ENCODE measurements at regions not wholly inside any gene's neighbourhood (a gene's known extent, or its start where the extent isn't known, plus 50 kb on each side); places are given as distances from the start of the nearest gene placed in this dataset.
"Not testable (repeated sequence)": the region's sequence is repeated elsewhere in the genome, so short reads cannot be mapped to it uniquely, and the experiment has no call there.

- no peak for DNase-seq
Observed at GRCh38 chr7:89934101-89934500, 220.2 kb upstream of the STEAP1 start.

DNA sequence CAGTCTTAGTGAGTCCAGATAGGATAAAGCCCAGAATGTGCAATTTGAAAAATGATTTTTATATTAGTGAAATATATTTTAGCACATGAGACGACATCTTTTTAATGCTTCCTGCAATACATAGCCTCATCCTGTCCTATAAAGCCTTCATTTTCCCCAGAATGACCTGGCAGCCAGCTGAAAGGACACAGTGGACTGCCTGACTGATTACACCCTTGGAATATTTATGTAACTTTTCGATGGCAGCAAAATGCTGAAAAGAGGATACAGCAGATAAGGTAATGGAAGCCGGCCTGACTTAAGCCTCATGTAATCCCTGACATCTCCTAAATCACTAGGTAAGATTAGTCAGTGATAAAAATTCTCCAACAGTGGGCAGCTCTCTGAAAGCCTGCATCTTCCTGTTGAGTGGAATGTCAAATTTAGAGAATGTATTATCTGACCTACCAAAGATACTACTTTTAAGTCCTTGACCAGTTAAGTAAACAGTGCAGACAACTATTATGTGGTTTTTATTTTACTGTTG, 210.7 kb upstream of the STEAP1 start:
- no peak for DNase-seq

DNA sequence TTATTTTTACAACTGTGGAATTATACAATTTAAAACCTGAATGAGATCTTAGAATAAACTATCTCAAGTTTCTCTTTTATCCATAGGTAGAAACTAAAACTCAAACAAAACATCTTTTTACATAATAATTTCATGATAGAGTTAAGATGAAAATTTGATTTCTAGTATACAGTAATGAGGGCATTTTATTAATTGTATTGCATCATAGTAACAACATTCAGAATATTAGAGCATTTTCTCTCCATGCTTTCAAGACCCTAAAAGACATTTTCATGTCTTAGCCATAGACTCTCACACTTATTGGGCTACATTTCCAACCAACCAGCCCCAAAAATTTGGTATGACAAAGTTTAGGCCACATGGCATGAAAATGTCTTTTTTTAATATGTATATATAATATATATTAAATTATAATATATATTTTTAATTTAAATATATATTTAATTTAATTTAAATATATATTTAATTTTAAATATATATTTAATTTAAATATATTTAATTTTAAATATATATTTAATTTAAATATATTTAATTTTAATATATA, 195.7 kb upstream of the STEAP1 start:
- no peak for DNase-seq

DNA sequence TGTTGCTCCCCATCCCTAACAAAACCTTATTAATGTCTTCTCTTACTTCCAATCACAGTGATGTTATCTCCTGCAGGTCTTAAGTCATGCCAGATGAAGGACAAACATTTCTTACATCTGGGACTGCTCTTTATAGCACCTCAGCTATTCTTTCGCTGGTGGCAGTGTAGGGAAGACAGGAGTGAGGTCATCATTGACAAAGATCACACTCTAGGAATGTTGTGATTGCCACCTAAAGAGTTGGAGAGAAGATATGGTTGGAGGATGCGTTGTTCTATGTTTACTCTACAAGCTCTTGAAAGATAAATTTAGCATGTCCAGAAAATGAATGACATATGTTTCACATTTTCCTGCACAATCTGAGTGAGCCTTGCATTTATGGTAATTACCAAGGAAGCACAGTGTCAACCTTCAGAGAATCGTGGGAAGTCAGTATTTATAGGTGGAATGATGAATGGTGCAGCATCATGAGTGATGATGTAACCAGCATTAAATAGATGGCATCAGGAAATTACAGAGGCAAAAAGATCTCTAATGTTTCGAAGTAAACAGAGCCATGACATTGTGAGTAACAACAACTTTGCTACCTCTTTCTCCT, 188.1 kb upstream of the STEAP1 start:
- DNase-seq: no peak

- no peak for DNase-seq
Observed at GRCh38 chr7:89975577-89975976, 178.7 kb upstream of the STEAP1 start.

DNA sequence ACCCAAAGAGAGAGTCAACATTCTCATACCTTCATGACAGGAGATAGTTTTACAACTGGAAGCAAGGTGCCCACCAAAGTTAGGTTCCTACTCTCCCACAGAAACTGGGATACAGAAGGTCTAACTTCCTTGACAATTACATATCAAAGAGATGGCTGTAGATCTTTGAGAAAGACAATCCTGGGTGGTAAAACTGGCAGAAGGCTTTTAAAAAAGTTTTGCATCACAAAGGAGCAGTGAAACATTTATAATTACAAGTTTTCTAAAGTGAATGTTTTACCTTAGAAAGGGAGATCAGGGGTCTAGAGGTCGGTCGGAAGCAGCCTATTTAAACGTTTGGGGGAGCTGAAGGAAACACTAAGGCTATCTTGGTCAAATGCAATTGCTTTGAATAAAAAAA, 166.6 kb upstream of the STEAP1 start:
- no peak for DNase-seq

DNA sequence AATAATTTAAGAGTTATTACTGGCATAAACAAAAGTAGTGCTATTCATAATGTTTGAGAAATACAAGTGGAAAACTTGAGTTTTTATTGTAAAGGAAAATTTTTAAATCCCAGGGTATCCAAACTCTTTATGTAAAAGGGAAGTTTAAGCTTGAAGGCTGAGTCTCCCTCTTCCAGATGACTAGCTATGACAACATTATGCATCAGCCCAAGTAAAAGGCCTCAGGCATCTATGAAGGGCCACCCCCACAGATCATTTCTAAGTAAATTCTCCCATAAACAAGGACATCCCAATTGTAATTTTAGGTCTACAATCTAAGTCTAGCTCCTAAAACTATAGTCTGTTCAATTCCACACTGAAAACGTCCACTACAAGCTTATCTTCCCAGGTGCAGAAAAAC, 166.2 kb upstream of the STEAP1 start:
- no peak for DNase-seq

DNA sequence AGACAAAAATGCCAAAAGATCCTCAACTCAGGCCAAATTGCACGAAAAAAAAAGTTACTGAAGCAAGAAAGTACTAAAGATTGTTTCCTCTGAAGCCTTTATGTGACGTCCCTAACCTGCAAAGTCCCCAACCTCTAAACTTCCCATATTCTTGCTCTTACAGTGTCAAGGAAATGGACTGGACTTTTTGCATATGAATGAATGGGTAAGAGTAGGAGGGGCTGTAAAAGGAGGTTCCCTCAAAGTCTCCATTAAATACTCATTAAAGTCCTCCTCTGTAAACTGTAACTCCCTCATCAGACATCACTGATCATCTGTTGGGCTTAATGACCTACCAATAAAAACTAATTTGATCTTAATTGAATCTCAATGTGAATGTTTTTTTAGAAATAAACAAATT, 164.8 kb upstream of the STEAP1 start:
- no peak for DNase-seq

DNA sequence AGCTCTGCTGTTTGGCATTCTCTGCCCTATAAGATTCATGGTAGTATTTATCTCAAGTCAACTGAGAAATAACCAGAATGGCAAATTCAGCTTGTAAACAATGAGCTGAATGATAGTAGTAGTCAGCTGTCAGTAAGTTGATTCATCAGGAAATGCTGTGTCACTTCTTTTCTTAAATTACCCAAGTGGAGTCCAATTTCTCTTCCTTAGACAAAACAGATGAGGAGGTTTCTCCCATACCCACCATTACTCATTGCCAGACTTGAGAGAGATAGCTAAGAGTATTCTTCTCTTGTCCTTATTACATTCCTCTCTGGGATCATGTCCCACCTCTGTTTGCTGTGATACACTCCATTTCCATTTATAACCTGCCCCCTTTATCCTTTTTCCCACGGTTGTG, 159.8 kb upstream of the STEAP1 start:
- no peak for DNase-seq

GRCh38 chr7:89998554-89998953, 155.7 kb upstream of the STEAP1 start:
- DNase-seq: no peak

GRCh38 chr7:90005836-90006235, 148.4 kb upstream of the STEAP1 start:
- DNase-seq: no peak

GRCh38 chr7:90007001-90007654, 147.1 kb upstream of the STEAP1 start:
- no peak for DNase-seq

GRCh38 chr7:90007831-90008230, 146.4 kb upstream of the STEAP1 start:
- no peak for DNase-seq

GRCh38 chr7:90022213-90022612, 132.1 kb upstream of the STEAP1 start:
- DNase-seq: no peak

DNA sequence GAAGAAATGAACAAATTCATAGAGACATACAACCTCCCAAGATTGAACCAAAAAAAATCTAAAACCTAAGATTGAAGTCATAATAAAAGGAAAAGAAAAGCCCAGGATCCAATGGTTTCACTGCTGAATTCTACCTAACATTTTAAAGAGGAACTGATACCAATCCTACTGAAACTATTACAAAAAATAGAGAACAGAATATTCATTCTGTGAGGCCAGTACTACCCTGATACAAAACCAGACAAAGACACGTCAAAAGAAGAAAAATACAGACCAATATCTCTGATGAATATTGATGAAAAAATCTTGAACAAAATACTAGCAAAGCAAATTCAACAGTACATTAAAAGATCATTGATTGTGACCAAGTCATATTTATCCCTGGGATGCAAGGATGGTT, 128.5 kb upstream of the STEAP1 start:
- DNase-seq: no peak

- no peak for DNase-seq
Observed at GRCh38 chr7:90033850-90034249, 120.4 kb upstream of the STEAP1 start.

DNA sequence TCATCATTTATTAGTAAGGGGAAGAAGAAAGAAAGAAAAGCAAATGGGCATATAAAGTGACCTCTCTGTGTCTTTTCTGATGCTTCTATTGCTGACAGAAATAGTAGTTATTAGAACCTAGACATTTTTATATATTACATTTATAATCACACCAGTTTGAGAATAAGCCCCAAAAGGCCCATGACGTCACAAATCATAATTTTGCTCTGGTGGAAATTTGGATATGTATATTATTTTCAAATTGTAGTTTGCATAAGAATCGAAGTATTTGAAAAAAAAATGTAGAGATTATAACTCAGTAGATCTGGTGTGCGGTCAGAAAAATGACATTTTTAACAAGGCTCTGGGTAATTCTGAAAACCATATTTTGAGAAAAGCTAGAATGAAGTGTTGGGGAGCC, 101.2 kb upstream of the STEAP1 start:
- DNase-seq: no peak

DNA sequence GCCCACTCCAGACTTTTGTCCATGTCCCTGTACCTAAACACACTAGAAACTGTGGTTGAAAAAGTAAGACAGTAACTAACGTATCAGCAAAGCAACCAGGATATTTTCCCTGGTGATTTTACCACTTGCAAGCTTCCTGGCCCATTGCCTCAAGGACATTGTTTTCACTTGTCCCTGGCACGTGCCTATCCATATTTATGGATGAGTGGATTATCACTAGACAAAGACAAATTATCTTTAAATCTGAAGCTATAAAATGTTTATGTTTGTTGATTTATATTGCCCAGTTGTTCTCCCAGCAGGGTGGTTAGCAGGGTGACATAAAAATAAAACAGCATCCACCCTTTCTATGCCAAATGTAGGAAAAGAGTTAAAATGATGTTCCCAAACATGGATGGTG, 93.2 kb upstream of the STEAP1 start:
- no peak for DNase-seq

DNA sequence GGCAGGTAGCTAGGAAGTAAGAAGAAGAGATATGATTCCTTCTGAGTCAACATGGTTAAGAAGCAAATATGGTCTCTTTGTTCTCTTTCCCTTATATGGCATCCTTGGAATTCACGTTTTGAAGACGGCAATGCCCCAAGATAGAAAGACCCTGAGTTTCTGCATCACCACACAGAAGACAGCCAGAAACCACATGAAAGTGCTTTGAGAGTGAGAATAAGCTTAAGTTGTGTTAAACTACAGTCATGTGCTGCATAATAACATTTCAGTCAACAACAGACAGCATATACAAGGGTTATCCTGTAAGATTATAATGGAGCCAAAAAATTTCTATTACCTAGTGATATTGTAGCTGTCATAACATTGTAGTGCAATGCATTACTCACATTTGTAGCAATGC, 89.9 kb upstream of the STEAP1 start:
- no peak for DNase-seq

GRCh38 chr7:90067171-90067570, 87.1 kb upstream of the STEAP1 start:
- DNase-seq: no peak

DNA sequence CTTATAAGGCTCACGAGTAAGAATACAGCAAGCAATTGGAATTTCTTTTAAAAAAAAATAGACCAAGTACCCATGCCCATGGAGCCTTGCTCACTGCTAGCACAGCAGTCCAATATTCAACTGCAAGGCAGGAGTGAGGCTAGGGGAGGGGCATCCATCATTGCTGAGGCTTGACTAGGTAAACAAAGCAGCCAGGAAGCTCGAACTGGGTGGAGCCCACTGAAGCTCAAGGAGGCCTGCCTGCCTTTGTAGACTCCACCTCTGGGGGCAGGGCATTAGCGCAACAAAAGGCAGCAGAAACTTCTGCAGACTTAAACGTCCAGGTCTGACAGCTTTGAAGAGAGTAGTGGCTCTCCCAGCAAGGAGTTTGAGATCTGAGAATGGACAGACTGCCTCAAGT, 84.0 kb upstream of the STEAP1 start:
- not testable (repeated sequence) for DNase-seq

DNA sequence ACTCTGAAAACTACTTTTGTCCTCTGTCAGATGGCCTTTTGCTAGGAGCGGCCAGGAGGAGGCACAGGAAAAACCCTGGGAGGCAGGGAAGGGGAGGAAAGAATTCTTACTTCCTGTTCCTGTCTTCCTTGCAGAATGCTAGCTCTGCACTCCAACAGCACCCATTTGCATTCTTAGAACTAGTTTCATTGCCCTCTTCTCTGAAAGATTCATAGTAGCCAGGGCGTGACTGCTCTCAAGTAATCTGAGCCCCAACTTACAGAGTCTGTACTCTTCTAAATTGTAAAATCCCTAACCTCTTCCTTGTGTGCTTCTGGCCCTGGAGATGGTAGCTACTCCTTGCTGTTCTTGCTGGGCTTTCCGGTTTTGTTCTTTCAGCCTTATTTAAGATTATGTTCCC, 75.3 kb upstream of the STEAP1 start:
- DNase-seq: no peak

GRCh38 chr7:90081621-90082020, 72.6 kb upstream of the STEAP1 start:
- no peak for DNase-seq

GRCh38 chr7:90092506-90092905, 61.8 kb upstream of the STEAP1 start:
- DNase-seq: no peak

DNA sequence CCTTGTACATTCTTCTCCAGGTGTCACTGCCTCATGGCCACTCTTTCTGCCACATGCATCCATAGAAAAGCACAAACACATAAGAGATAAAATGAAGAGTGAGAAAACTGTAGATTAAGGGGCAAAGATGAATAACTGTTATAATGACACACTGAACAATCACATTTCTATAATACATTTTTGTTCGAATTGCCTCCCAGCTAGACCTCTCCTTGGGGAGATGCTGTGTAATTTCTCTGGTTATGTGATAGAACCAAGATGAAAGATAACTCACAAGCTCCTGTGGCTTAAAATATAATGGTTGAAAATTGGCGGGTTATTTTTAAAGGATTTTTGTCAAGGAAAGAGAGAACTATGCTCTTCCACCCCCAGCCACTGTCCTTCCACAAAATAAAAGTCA, 60.2 kb upstream of the STEAP1 start:
- no peak for DNase-seq
